NCI-H748 treated with DMSO at 0.1 percent for 48 hours (cell line): ENCODE measurements at regions not wholly inside any gene's neighbourhood (a gene's known extent, or its start where the extent isn't known, plus 50 kb on each side); places are given as distances from the start of the nearest gene placed in this dataset.

Source experiments
- DNase-seq: peaks from one replicate; lab custom pipeline; 2025; lab: John Stamatoyannopoulos, UW

DNA sequence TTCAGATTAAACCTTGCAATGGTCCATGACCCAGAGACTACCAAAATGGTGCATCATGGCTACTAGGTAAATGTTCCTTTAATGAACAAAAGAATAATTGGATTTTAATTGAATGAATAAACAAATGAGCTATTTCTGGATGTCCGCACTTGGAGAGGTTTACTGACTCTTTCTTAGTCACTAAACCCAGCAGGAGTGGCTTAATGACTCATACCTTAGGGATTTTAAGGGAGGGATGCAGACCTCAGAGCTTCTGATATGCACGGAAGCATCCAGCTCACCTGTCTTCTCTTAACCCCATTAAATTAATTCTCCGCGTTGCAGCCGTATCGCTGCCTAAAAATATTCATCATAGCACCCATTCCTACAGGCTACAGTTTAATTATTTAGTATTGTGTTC, 970.0 kb upstream of the SLC35B3 start:
- DNase-seq = peak; percentile 83

DNA sequence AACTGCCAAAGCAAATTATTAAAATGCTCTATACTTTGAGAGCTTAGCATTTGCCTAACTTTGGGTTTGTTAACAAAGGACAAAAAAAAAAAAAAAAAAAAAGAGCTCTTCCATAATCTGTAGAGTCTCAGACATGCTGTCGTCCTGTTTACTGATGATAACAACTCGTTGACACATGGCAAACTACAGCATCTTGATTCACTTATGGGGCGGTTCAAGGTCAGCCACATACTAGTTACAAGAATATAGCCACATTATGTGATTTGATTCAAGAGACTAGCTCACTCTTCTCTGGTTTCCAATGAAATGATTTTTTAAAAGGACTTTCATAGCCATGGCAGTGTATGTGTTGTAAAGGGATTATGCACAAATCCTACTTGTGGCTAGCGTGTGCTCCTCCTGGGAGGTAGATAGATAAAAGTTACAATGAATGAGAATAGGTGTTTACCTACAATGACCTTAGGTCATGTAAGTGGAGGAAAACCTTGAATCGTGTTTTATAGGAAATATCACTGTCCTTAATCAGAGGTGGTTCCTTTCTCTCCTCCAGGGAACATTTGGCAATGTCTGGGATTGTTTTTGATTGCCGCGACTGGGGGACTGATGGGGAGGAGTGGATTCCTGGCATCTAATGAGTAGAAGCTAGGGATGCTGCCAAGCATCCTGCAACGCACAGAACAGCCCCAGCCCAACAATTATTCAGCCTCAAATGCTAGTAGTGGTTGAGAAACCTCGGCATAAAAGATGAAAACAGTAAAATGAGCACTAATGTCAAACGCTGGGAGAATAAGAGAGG, 969.2 kb upstream of the SLC35B3 start:
- DNase-seq = peak; percentile 50

DNA sequence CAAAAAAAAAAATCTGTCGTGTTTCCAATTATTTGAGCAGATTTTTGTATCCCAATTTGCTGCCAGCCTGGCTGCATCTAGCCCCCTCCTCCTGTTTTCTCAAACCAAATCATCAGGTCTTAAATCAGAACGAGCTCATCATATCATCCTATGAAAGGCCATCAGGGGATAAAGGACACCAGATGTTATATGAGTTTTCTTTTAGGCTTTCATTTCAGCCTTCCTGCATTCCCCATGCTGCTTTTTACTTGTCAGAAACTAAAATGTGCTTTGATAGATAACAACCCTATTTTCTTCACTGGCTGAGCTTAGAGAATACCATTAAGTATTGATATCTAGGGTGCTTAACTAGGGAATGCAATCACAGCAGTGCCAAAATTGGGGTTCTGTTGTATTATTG, 968.4 kb upstream of the SLC35B3 start:
- no peak for DNase-seq

DNA sequence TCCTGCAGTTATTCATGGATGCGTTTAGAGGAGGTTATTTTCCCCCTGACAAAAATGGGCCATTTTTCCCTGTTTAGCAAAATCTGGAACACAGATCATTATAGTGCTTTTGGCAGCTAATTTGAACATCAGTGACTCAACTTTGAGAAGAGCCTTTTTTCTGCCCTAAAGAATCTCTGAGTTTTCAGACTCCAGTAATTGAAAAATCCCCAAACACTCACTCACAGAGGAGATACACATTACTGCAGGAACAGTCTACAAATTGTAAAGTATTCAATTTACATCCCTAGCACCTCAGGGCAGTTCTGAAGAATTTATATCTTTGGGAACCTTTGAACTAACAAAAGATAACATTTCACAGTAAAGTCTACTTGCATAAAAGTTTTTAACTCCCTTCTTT, 966.6 kb upstream of the SLC35B3 start:
- DNase-seq = no peak

DNA sequence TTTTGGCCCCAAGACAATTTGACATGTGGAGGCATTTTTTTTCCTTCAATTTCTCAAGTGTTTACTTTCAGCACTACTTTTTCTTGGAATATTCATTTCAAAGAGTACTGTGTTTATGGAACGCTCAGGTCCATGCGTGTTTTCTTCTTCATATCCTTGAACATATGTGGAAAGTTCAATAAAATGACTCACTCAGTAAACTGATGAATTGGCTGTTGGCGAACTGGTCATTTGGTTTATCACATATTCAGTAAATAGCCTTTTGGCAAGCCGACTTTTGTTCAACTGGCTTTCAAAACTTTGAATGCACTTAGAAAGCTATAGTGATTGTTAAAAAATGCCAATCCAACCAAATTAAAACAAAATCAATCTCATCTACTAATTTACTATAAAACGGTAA, 964.6 kb upstream of the SLC35B3 start:
- DNase-seq = no peak

DNA sequence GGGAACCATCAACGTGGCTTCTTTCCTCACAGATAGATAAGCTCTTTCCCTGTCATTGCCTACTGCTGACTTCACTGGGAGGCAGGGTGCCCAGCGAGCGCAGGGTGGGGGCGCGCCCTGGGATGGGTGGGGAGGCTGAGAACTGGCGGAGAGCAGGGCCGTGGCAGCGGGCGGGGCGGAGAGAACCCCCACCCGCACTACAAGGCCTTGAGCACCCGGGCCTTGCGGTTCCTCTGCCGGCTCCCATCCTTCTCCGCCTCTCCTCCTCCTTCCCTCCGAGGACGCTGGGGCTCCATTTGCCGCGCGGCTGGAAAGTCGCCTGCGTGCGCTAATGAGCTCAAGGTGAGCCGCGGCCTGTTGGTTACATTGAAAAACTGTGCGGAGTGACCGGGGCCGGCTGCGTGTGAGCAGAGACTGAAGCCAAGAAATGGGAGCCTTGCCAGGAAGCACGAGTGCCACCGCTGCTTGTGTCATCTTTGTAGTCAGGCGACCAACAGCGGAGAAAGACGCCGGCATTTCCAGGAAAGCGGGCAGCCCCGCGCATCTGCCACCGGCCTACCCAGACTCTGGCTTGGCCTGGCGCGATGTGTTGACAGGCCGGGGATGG, 963.5 kb upstream of the SLC35B3 start:
- DNase-seq = no peak

DNA sequence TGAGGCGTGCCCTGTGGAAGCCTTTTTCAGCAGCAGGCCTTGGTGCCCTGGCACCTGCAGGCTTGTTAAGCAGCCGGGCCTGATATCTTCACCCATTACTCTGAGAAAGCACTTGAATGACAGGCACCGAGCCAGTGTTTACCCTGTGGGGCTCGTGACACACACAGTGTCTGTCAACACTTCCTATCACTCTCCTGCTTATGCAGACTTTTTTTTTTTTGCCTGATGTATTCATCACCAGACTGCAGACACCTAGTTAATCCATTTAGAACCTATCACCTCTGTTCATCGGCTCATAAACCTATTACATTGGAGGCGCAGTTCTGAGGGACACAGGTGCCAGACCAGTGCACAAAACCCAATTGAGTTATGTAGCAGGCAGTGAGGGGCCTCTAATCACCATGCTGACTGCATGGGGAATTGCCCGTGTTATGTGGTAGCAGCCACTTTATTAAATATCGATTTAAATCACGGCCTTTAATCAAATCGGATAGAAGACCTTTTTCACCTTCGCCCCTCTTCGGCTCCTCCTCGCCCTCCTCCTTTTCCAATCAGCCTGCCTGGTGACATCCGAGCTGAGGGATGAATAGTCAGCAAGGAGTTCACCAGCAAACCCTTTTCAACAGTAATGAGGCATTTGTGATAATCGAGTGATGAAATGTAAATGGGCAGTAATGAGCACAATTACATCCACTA, 962.9 kb upstream of the SLC35B3 start:
- peak; percentile 93 for DNase-seq

DNA sequence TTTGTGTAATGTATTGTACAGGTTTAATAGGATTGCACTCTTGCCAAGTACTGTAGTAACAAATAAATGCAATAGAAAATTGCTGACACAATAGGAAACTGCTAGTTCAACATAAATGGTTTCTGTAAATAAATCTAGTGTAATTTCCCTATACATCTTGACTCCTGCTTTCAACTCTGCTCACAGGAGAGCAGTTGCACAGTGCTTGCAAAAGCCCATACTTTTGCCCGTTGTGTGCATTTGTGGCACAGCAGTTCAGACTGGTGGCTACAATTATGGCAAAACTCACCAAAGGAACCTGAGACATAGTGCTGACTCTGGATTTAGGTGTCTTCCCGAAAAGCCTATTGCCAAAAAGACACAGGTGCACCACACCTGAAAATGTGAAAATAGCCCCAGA, 953.3 kb upstream of the SLC35B3 start:
- DNase-seq = peak; percentile 43

DNA sequence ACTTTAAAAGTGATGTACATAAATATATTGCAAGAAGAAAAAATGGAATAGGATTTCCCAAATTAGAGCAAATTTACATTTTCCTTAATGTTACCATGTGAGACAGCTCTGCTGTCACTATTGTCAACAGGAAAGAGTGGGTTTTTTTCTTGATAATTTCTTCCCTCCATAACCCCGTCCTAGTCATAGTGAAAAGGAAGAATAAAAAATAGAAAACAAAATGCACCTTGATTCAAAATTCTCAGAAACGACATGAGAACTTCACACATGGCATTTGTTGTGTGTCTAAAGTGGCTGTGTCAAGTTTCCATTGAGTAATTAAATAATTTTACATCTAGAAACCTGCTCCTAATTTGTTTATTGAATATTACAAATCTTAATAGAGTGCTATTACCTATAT, 945.2 kb upstream of the SLC35B3 start:
- no peak for DNase-seq

DNA sequence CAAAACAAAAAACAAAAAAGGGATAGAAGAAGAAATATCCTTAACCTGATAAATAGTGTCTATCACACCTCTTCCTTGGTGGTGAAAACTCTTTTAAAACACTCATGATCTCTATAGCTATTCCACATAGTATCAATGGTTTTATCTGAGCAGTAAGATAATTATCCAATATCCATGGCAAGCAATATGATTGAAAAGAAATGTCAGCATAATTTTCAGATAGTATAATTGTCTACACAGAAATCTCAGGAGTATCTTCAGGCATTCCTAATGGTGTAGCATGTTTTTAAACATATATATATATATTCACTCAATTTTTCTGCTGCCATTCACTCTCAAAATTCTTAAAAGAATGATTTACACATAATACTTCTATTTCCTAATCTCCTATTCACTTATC, 938.0 kb upstream of the SLC35B3 start:
- no peak for DNase-seq

DNA sequence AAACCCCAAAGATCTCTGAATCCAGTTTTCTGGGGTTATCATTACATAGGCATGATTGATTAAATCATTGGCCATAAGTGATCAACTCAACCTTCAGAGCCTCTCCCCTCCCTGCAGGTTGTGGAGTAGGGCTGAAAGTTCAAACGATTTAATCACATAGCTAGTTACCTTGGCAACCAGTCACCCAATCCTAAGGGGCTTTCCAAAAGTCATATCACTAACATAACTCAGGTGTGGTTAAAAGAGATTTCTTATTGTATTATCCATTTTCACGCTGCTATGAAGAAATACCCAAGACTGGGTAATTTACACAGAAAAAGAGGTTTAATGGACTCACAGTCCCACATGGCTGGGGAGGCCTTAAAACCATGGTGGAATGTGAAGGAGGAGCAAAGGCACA, 935.1 kb upstream of the SLC35B3 start:
- DNase-seq = no peak

DNA sequence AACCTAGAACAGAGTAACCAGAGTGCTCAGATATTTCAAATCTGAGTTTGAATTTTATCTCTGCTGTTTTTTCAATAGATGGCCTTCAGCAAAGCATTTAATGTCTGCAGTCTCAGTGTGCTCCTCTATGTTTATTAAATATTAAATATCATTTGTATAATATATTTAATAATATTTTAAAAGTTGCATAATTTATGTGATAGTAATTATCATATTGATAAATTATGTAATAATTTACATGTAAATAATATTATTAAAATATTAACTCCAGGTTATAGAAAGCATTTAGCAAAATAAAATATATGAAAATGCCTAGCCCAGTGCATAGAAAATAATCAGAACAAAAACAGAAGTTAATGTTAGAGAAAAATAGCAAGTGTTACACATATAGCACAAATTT, 930.0 kb upstream of the SLC35B3 start:
- DNase-seq = no peak

DNA sequence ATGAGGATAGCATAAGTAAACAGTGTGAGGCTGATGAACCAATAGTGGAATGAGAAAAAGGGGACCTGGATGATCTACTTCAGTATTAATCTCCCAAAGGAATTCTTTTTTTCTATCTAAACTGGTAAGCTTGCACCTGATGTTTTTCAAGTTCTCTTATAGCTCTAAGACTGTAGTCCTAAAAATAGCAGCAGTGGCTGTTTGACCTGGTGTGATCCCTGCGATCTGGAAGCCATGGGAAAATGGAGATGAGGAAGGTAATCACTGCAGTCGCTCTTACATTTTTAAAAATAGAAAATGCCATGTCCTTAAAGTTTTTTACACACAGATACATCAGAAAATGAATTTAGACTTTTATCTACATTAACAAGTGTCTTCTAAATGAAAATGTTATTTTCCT, 926.4 kb upstream of the SLC35B3 start:
- no peak for DNase-seq

DNA sequence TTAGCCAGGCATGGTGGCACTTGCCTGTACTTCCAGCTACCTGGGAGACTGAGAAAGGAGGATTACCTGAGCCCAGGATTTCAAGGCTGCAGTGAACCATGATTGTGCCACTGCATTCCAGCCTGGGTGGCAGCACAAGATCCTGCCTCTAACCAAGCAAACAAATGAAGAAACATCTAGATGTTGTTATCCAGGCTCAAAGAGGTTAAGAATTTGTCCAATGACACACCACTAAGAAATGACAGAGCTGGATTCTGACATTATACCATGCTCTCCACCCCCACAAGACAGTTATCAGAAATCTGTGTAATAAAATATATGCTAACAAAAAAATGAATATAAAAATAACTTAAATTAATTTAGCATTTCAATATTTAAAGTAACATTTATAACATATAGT, 925.5 kb upstream of the SLC35B3 start:
- no peak for DNase-seq

DNA sequence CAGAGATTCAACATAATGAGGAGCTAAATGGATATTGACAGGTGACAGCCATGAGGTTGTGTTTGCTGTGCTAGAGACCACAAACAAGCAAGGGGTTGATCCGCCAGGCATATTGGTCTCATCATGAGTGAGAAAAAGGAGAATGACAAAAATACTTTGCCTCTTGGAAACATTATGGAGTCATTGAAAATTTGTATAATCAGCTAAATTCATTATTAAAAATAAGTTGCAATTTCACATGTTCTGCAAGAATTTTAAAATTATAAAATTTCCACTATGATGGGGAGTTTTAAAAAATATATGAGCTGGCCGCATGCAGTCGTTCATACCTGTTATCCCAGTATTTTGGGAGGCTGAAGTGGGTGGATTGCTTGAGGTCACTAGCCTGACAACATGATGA, 912.3 kb upstream of the SLC35B3 start:
- DNase-seq = no peak

DNA sequence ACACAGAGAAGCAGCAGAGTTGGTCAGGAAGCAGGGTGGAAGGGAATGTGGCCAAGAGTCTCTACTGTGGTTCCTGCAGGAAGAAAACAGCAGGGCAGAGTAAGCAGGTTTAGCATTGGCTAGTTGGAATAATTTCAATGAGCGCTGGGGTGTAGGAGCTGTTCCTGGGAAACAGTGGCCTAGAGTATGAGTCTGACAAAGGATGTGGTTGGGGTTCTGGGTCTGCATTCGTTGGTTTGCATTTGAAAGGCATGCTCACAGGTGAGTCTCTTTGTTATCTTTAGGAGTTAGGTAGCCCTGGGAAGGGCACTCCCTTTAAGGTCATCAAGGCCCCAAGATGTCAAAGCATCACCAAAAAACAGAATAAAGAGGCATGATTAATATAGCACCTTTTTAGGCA, 911.6 kb upstream of the SLC35B3 start:
- no peak for DNase-seq

DNA sequence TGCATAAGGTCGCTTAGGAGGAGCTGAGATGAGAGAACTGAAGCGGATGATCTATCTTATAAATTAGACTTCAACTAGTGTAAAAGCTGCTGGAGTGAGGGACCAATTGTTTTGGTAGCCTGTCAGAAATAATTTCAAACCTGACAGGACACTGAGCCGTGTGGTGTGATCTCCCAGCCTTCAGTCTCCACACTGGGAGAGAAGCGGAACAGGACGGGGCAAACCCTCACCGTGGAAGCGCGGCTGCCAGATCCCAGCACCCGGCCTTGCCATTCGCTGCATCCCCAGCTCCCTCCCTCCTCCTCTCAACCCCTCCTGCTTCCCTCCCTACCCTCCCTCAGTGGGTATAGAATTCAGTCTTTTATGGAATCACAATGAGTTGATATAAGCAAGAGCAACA, 900.1 kb upstream of the SLC35B3 start:
- DNase-seq = no peak

DNA sequence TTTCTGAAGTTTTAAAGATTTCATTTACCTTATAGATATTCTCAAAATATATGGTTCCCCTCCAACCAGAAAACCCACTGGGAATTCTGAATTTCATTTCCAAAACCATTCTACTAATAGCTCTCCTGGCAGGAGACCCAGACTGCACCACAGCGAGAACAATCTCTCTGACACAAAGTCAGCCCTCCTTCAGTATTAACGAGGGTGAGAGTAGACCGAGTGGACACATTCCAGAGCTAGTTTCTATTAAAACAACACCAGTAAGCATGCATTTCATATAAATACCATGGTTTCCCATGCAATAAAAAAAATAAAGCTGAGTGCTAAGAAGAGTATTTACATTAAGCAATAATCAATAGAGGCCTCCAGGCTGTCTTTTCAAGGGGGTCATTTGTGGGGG, 899.6 kb upstream of the SLC35B3 start:
- no peak for DNase-seq

DNA sequence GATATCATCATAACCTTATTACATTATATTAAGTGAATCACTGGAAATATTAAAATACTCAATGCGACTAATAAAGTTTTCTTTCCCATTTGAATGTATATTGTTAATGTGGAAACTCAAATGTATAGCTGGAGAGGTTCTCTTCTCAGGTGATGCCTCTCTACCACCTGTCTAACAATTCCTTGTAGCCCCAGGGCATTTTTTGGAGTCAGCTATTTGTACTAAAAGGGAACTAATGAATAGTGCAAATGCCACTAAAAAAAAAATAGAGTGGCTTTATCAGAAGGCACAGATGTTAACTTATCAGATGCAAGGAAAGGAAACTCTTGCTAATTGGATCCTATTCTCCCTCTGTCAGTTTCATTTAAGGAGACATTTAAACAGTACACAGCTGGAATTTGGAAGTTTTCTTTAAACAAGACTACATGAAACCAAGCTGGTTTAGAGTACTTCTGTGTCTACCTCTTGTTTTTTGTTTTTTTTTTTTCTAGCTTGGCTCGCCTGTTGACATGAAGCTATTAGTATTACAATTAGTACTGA, 897.0 kb upstream of the SLC35B3 start:
- DNase-seq = no peak

DNA sequence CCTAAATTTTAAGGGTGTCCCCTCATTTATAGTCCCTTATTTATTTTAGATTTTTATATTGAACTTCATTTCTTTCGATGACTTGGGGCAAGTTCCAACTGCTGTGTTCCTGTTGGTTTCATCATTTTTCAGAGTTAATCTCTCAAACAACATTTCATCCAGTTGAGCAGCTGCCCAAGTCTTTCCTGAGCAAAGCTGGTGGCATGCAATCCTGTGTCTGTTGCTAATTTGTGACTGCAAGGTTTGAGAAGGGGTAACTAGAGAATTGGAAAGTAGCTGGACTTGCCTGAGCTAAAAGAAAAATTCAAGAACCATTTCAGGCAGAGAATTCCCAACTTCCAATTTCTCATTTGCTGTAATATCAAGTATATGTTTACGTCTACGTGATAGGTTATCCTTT, 881.5 kb upstream of the SLC35B3 start:
- no peak for DNase-seq

DNA sequence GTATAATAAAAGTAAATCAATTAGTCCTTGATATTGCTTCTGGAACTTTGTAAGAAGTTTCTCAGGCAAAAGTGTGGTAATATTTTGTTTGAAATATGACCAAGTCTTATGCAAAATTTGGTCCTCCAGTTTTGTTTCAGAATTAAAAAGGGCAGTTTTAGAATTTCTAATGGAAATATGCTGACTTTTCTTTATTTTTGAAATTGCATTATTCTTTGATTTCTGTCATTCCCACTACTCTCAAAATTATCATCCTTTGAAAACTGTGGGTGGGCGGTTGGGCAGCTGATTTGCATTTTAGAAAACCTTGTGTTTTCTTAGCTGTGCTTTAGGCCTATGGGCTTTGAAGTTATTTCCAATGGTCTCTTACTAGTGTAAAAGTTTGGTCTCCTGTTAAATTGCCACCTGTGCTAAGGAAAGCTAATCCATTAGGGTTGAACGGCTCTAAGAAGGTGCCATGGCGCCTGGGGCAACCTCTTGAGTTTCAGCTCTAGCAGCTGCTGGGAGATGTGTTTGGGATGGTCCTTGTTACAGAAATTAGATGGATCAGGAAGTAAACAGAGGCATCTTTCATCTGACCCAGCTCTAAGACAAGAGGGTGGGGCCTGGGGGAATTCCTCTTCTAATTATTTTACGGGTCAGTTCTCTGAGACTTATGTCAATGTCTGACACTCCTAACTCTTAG, 880.8 kb upstream of the SLC35B3 start:
- no peak for DNase-seq

DNA sequence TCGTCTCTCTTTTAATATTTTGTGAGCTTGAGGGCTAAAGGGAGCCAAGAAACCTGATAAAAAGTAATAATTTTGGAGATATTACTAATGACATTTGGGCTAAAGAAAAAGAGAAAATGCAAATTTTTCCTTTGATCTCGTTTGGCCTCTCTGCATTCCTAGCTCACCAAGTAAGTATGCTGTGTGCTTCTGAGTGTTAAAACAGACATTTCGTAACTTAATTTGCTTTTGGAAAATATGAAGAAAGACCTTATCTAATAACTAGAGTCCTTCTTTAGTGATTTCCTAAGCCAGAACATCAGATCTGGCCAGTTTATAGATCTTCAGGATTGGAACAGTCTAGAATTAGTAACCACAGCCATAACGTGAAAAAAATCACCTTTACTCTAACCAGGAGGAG, 872.9 kb upstream of the SLC35B3 start:
- DNase-seq = no peak

DNA sequence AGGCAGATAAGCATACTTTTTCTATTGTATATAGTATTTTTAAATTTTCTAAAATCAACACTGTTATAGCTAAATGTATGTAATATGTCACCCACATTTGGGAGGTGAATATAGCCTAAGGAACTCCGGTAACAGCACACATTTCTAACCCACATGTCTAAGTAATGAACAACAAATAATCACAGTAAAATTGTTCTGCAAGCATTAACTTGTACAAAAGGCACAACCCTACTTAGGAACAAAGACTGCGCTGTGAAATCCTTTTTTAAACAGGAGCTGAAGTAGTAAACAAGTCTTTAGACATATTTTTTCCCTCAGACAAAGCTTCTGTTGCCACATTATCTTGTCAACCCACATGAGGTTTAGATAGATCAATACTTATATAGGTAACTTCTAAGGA, 872.4 kb upstream of the SLC35B3 start:
- DNase-seq = no peak
